Neural cell (in vitro differentiated cells): ENCODE measurements at regions not wholly inside any gene's neighbourhood (a gene's known extent, or its start where the extent isn't known, plus 50 kb on each side); places are given as distances from the start of the nearest gene placed in this dataset.

ENCODE experiments used
- H2AFZ ChIP-seq: fragments of 200-600, 300-800 bp; sonication (generic), shearing (Covaris generic); 2 replicates; pipeline ENCODE4 v1.6.0; 2014; ENCODE audit warnings: low read depth, mild to moderate bottlenecking, antibody characterized with exemption, low read length, moderate library complexity
- H3F3A ChIP-seq: fragments of 200-600 bp; shearing (Covaris generic); 2 replicates; pipeline ENCODE4 v1.6.1; 2016; ENCODE audit warnings: mild to moderate bottlenecking, moderate library complexity, mixed read lengths, antibody characterized with exemption, low read length; ENCODE audit not compliant: insufficient read depth, poor library complexity, severe bottlenecking
- H3K27ac ChIP-seq: fragments of 200-600, 300-800 bp; sonication (generic), shearing (Covaris generic); 2 replicates; pipeline ENCODE4 v1.5.1; 2014; ENCODE audit warnings: mild to moderate bottlenecking, low read length, moderate library complexity
- H3K27me3 ChIP-seq: fragments of 300-800, 200-600 bp; sonication (generic), shearing (Covaris generic); 2 replicates; pipeline ENCODE4 v1.6.0; 2014; ENCODE audit warnings: mild to moderate bottlenecking, low read depth, low read length, moderate library complexity; ENCODE audit not compliant: insufficient read depth
- H3K36me3 ChIP-seq: fragments of 300-800, 200-600 bp; sonication (generic), shearing (Covaris generic); 2 replicates; pipeline ENCODE4 v1.5.1; 2014; ENCODE audit warnings: mild to moderate bottlenecking, antibody characterized with exemption, low read length, moderate library complexity; ENCODE audit not compliant: insufficient read depth
- H3K4me2 ChIP-seq: fragments of 300-800, 200-600 bp; sonication (generic), shearing (Covaris generic); 2 replicates; pipeline ENCODE4 v1.6.0; 2014; ENCODE audit warnings: mild to moderate bottlenecking, low read length
- H3K4me3 ChIP-seq: fragments of 300-800, 200-600 bp; sonication (generic), shearing (Covaris generic); 2 replicates; pipeline ENCODE4 v1.5.1; 2014; ENCODE audit warnings: mild to moderate bottlenecking, low read length, moderate library complexity
- H3K79me2 ChIP-seq: fragments of 200-600 bp; shearing (Covaris generic); replicated peaks from 2 replicates; pipeline ENCODE4 v1.6.0; 2014; ENCODE audit warnings: mild to moderate bottlenecking, low read length, moderate library complexity; ENCODE audit not compliant: insufficient read depth
- H3K9ac ChIP-seq: fragments of 300-800, 200-600 bp; sonication (generic), shearing (Covaris generic); 2 replicates; pipeline ENCODE4 v1.6.1; 2016; ENCODE audit warnings: mild to moderate bottlenecking, low read length, mixed read lengths
- H3K9me2 ChIP-seq: fragments of 200-600 bp; shearing (Covaris generic); 2 replicates; pipeline ENCODE4 v1.6.1; 2016; ENCODE audit warnings: mild to moderate bottlenecking, low read length, mixed read lengths; ENCODE audit not compliant: insufficient read depth
- H3K9me3 ChIP-seq: fragments of 200-600, 300-800 bp; sonication (generic), shearing (Covaris generic); 2 replicates; pipeline ENCODE4 v1.6.1; 2016; ENCODE audit warnings: mild to moderate bottlenecking, mixed run types, low read length, moderate library complexity, mixed read lengths
- H4K20me1 ChIP-seq: fragments of 200-600 bp; shearing (Covaris generic); 2 replicates; pipeline ENCODE4 v1.6.1; 2016; ENCODE audit warnings: mild to moderate bottlenecking, mixed run types; ENCODE audit not compliant: insufficient read depth
- CTCF ChIP-seq: fragments of 450-650 bp; IDR thresholded peaks from 2 replicates; pipeline ENCODE4 v1.5.1; 2014; ENCODE audit warnings: antibody characterized with exemption, mild to moderate bottlenecking, moderate library complexity; ENCODE audit not compliant: poor library complexity, severe bottlenecking
- EP300 ChIP-seq: fragments of 450-650 bp; conservative IDR thresholded peaks from 2 replicates; pipeline ENCODE4 v1.6.1; 2014; ENCODE audit warnings: antibody characterized with exemption, mild to moderate bottlenecking, moderate library complexity; ENCODE audit not compliant: poor library complexity, severe bottlenecking
- EZH2 ChIP-seq: fragments of 200-600, 300-800 bp; shearing (Covaris generic), sonication (generic); IDR thresholded peaks from 2 replicates; pipeline ENCODE4 v1.6.1; 2014; ENCODE audit warnings: antibody characterized with exemption, low read length, borderline replicate concordance, mild to moderate bottlenecking; ENCODE audit not compliant: insufficient read depth, poor library complexity, severe bottlenecking
- MXI1 ChIP-seq: fragments of 450-650 bp; conservative IDR thresholded peaks from 2 replicates; pipeline ENCODE4 v1.6.1; 2014; ENCODE audit warnings: antibody characterized with exemption, mild to moderate bottlenecking; ENCODE audit not compliant: poor library complexity, severe bottlenecking
- POLR2AphosphoS5 ChIP-seq: IDR thresholded peaks from 2 replicates; pipeline ENCODE4 v1.6.1; 2012
- RAD21 ChIP-seq: fragments of 450-650 bp; conservative IDR thresholded peaks from 2 replicates; pipeline ENCODE4 v1.6.1; 2014; ENCODE audit warnings: antibody characterized with exemption, mild to moderate bottlenecking, moderate library complexity
- SMC3 ChIP-seq: fragments of 450-650 bp; conservative IDR thresholded peaks from 2 replicates; pipeline ENCODE4 v1.6.1; 2014; ENCODE audit warnings: antibody characterized with exemption, mild to moderate bottlenecking, moderate library complexity; ENCODE audit not compliant: poor library complexity
- TAF1 ChIP-seq: IDR thresholded peaks from 2 replicates; pipeline ENCODE4 v1.6.1; 2012; ENCODE audit warnings: low read depth
- TF ChIP-seq, protein P1 (sequence below): IDR thresholded peaks from 2 replicates; pipeline ENCODE4 v1.6.1; 2012; ENCODE audit warnings: borderline replicate concordance

- H3K79me2 ChIP-seq = no peaks in the 10 kb centered on the region
- no peak overlapping the region for H2AFZ ChIP-seq
- no peaks in the 10 kb centered on the region for H4K20me1 ChIP-seq
- no peak overlapping the region for H3K4me2 ChIP-seq
- no peaks in the 10 kb centered on the region for H3K27me3 ChIP-seq
- no peaks in the 10 kb centered on the region for H3K36me3 ChIP-seq
- H3K9me2 ChIP-seq = no peaks in the 10 kb centered on the region
- no peaks in the 10 kb centered on the region for H3F3A ChIP-seq
- H3K9me3 ChIP-seq = no peaks in the 10 kb centered on the region
- no peak overlapping the region for H3K4me3 ChIP-seq
- H3K27ac ChIP-seq = no peak overlapping the region
- TF ChIP-seq RAD21 (no peak), EP300 (no peak), POLR2AphosphoS5 (no peak), EZH2 (no peak), CTCF (no peak), SMC3 (no peak), TAF1 (no peak), MXI1 (no peak)
- H3K9ac ChIP-seq = no peak overlapping the region
These were observed 103.4 kb upstream of the SLC22A23 start for GRCh38 chr6:3560211-3560610.

DNA sequence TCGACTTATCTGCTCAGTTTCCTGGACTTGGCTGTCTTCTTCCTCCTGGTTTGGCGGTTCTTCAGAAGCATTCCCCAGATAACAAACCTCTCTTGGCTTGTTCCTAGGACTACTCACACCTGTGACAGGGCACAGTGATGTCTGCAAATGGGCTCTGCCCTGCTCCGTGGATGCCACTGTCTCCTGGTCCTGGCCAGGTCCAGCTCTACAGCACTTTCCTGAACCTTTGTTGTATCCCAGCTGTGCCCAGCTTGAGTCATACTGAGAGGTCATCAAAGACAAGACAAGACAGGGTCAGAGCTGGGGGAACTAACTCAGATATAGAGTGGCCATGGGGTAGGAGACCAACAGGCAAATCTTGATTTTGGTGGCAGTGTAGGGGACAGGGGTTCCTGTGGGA, 102.7 kb upstream of the SLC22A23 start:
- no peak overlapping the region for H3K9ac ChIP-seq
- no peaks in the 10 kb centered on the region for H3K36me3 ChIP-seq
- H3K9me2 ChIP-seq = no peaks in the 10 kb centered on the region
- H3F3A ChIP-seq = no peaks in the 10 kb centered on the region
- H3K79me2 ChIP-seq = no peaks in the 10 kb centered on the region
- no peak overlapping the region for H2AFZ ChIP-seq
- TF ChIP-seq RAD21 = no peak
- TF ChIP-seq MXI1 = no peak
- no peak for TF ChIP-seq SMC3
- TF ChIP-seq, protein P1, sequence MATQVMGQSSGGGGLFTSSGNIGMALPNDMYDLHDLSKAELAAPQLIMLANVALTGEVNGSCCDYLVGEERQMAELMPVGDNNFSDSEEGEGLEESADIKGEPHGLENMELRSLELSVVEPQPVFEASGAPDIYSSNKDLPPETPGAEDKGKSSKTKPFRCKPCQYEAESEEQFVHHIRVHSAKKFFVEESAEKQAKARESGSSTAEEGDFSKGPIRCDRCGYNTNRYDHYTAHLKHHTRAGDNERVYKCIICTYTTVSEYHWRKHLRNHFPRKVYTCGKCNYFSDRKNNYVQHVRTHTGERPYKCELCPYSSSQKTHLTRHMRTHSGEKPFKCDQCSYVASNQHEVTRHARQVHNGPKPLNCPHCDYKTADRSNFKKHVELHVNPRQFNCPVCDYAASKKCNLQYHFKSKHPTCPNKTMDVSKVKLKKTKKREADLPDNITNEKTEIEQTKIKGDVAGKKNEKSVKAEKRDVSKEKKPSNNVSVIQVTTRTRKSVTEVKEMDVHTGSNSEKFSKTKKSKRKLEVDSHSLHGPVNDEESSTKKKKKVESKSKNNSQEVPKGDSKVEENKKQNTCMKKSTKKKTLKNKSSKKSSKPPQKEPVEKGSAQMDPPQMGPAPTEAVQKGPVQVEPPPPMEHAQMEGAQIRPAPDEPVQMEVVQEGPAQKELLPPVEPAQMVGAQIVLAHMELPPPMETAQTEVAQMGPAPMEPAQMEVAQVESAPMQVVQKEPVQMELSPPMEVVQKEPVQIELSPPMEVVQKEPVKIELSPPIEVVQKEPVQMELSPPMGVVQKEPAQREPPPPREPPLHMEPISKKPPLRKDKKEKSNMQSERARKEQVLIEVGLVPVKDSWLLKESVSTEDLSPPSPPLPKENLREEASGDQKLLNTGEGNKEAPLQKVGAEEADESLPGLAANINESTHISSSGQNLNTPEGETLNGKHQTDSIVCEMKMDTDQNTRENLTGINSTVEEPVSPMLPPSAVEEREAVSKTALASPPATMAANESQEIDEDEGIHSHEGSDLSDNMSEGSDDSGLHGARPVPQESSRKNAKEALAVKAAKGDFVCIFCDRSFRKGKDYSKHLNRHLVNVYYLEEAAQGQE = no peak
- TF ChIP-seq CTCF = no peak
- no peak for TF ChIP-seq EZH2
- no peak for TF ChIP-seq EP300
- TF ChIP-seq POLR2AphosphoS5 = no peak
- no peak for TF ChIP-seq TAF1
- H3K9me3 ChIP-seq = no peaks in the 10 kb centered on the region
- no peak overlapping the region for H3K4me3 ChIP-seq
- no peak overlapping the region for H3K27ac ChIP-seq
- no peaks in the 10 kb centered on the region for H4K20me1 ChIP-seq
- no peaks in the 10 kb centered on the region for H3K27me3 ChIP-seq
- no peak overlapping the region for H3K4me2 ChIP-seq
